HK-2 (cell line): ENCODE measurements at regions not wholly inside any gene's neighbourhood (a gene's known extent, or its start where the extent isn't known, plus 50 kb on each side); places are given as distances from the start of the nearest gene placed in this dataset.
"Not testable (repeated sequence)": the region's sequence is repeated elsewhere in the genome, so short reads cannot be mapped to it uniquely, and the experiment has no call there.

Experiments used
- DNase-seq: peaks from one replicate; pipeline ENCODE4 v3.0.0-alpha.2; 2018; ENCODE audit not compliant: unreplicated experiment

- DNase-seq, result peak; percentile 2
Observed at GRCh38 chrX:65451663-65452062, 82.9 kb downstream of the LAS1L start.

GRCh38 chrX:65420154-65420553, 114.4 kb downstream of the LAS1L start:
- no peak for DNase-seq

- not testable (repeated sequence) for DNase-seq
Observed at GRCh38 chrX:65407662-65408061, 126.9 kb downstream of the LAS1L start.

GRCh38 chrX:65407157-65407626, 127.4 kb downstream of the LAS1L start:
- DNase-seq, result no peak

GRCh38 chrX:65406532-65406931, 128.1 kb downstream of the LAS1L start:
- DNase-seq, result peak; percentile 34

GRCh38 chrX:65392284-65392683, 142.3 kb downstream of the LAS1L start:
- DNase-seq, result no peak

GRCh38 chrX:65389120-65389519, 145.5 kb downstream of the LAS1L start:
- not testable (repeated sequence) for DNase-seq
